DND-41 (cell line): ENCODE measurements at regions not wholly inside any gene's neighbourhood (a gene's known extent, or its start where the extent isn't known, plus 50 kb on each side); places are given as distances from the start of the nearest gene placed in this dataset.

Source experiments
- ATAC-seq: fragments of 200-7000 bp; cut with Tn5 transposase; 3 replicates; pipeline ENCODE4 v1.9.1; 2021; ENCODE audit warnings: low read depth; ENCODE audit not compliant: insufficient read depth
- DNase-seq: peaks from one replicate; pipeline ENCODE4 v3.0.0-alpha.2; 2020
- H2AFZ ChIP-seq: 2 replicates; pipeline ENCODE4 v1.6.0; 2012; ENCODE audit warnings: low read depth, low read length
- H3K27ac ChIP-seq: 2 replicates; pipeline ENCODE4 v1.5.1; 2012; ENCODE audit warnings: low read length, inconsistent platforms
- H3K27me3 ChIP-seq: fragments of 200-600 bp; sonication (generic); 2 replicates; pipeline ENCODE4 v1.6.0; 2012; ENCODE audit warnings: low read length, mild to moderate bottlenecking, inconsistent platforms; ENCODE audit not compliant: insufficient read depth, poor library complexity
- H3K36me3 ChIP-seq: 2 replicates; pipeline ENCODE4 v1.5.1; 2012; ENCODE audit warnings: low read length, inconsistent platforms; ENCODE audit not compliant: insufficient read depth
- H3K4me1 ChIP-seq: 2 replicates; pipeline ENCODE4 v1.5.1; 2012; ENCODE audit warnings: mild to moderate bottlenecking, low read length; ENCODE audit not compliant: insufficient read depth
- H3K4me2 ChIP-seq: 2 replicates; pipeline ENCODE4 v1.6.0; 2012; ENCODE audit warnings: mild to moderate bottlenecking, moderate library complexity, low read length, inconsistent platforms; ENCODE audit not compliant: insufficient read depth
- H3K4me3 ChIP-seq, 2 experiments: fragments of 200-600 bp in 1 of 2; shearing (Covaris generic) in 1 of 2; 2 replicates each; pipeline ENCODE4 v1.5.1; 2012 to 2016; ENCODE audit warnings: inconsistent platforms in 2 of 2, low read length in 2 of 2, mild to moderate bottlenecking in 2 of 2, low read depth in 1 of 2, moderate library complexity in 1 of 2
- H3K79me2 ChIP-seq: 2 replicates; pipeline ENCODE4 v1.6.0; 2012; ENCODE audit warnings: low read length, inconsistent platforms; ENCODE audit not compliant: insufficient read depth
- H3K9ac ChIP-seq: 2 replicates; pipeline ENCODE4 v1.6.0; 2012; ENCODE audit warnings: low read depth, mild to moderate bottlenecking, inconsistent platforms, low read length, moderate library complexity
- H3K9me3 ChIP-seq: 2 replicates; pipeline ENCODE4 v1.5.1; 2012; ENCODE audit warnings: low read length, moderate library complexity, mild to moderate bottlenecking, inconsistent platforms; ENCODE audit not compliant: insufficient read depth, severe bottlenecking
- H4K20me1 ChIP-seq: 2 replicates; pipeline ENCODE4 v1.6.0; 2012; ENCODE audit warnings: low read length; ENCODE audit not compliant: insufficient read depth
- CTCF ChIP-seq: IDR thresholded peaks from 2 replicates; pipeline ENCODE4 v1.5.1; 2012; ENCODE audit warnings: borderline replicate concordance, low read length, moderate library complexity, mild to moderate bottlenecking; ENCODE audit not compliant: poor library complexity, severe bottlenecking; ENCODE audit errors: extremely low read depth
- EZH2 ChIP-seq: IDR thresholded peaks from 3 replicates; pipeline ENCODE4 v1.6.1; 2012; ENCODE audit warnings: borderline replicate concordance, low read depth, mild to moderate bottlenecking, moderate library complexity, low read length, inconsistent platforms; ENCODE audit not compliant: severe bottlenecking

GRCh38 chr22:22150457-22150856 is 94.1 kb upstream of the VPREB1 start:
- no peaks in the 10 kb centered on the region for H3K79me2 ChIP-seq
- TF ChIP-seq CTCF (no peak), EZH2 (no peak)
- no peak for ATAC-seq

GRCh38 chr22:22148905-22149304 is 95.7 kb upstream of the VPREB1 start:
- Histone ChIP-seq H3K4me3 (no peak overlapping the region), H3K9me3 (no peaks in the 10 kb centered on the region), H3K27me3 (peaks cover 27% of the 10 kb centered on the region), H2AFZ (no peak overlapping the region), H4K20me1 (no peaks in the 10 kb centered on the region), H3K79me2 (no peaks in the 10 kb centered on the region), H3K4me2 (no peak overlapping the region), H3K36me3 (no peaks in the 10 kb centered on the region), H3K27ac (no peak overlapping the region), H3K9ac (no peak overlapping the region), H3K4me1 (no peaks in the 10 kb centered on the region)
- ATAC-seq, result no peak
- TF ChIP-seq EZH2, result no peak
- TF ChIP-seq CTCF, result no peak
- no peak for DNase-seq

More at GRCh38 chr22:22150457-22150856, 94.1 kb upstream of the VPREB1 start:
- Histone ChIP-seq H3K4me3 (no peak overlapping the region), H2AFZ (no peak overlapping the region), H3K27me3 (peaks cover 27% of the 10 kb centered on the region), H3K36me3 (no peaks in the 10 kb centered on the region), H3K4me1 (no peaks in the 10 kb centered on the region), H4K20me1 (no peaks in the 10 kb centered on the region), H3K9me3 (no peaks in the 10 kb centered on the region), H3K27ac (no peak overlapping the region), H3K9ac (no peak overlapping the region), H3K4me2 (no peak overlapping the region)
- no peak for DNase-seq

- TF ChIP-seq CTCF, result no peak
- no peak for TF ChIP-seq EZH2
- peaks cover 37% of the 10 kb centered on the region for H3K27me3 ChIP-seq
- no peak overlapping the region for H3K27ac ChIP-seq
- DNase-seq (no peak), ATAC-seq (no peak)
- H3K79me2 ChIP-seq, result no peaks in the 10 kb centered on the region
- no peak overlapping the region for H3K4me2 ChIP-seq
- no peaks in the 10 kb centered on the region for H4K20me1 ChIP-seq
- H3K4me3 ChIP-seq, result no peak overlapping the region
- no peaks in the 10 kb centered on the region for H3K36me3 ChIP-seq
- no peaks in the 10 kb centered on the region for H3K9me3 ChIP-seq
- H3K4me1 ChIP-seq, result no peaks in the 10 kb centered on the region
- no peak overlapping the region for H3K9ac ChIP-seq
- no peak overlapping the region for H2AFZ ChIP-seq
Measured at GRCh38 chr22:22144858-22145257, 99.7 kb upstream of the VPREB1 start.

GRCh38 chr22:22143448-22143847 is 101.1 kb upstream of the VPREB1 start:
- Histone ChIP-seq H4K20me1 (no peaks in the 10 kb centered on the region), H3K9me3 (no peaks in the 10 kb centered on the region), H3K27ac (no peak overlapping the region), H3K4me2 (no peak overlapping the region), H3K36me3 (no peaks in the 10 kb centered on the region), H3K79me2 (no peaks in the 10 kb centered on the region), H3K4me3 (no peak overlapping the region), H2AFZ (no peak overlapping the region), H3K27me3 (peaks cover 39% of the 10 kb centered on the region), H3K4me1 (no peaks in the 10 kb centered on the region), H3K9ac (no peak overlapping the region)
- DNase-seq, result no peak
- TF ChIP-seq EZH2, result no peak
- TF ChIP-seq CTCF, result no peak
- no peak for ATAC-seq
